ENCODE measurements at regions not wholly inside any gene's neighbourhood (a gene's known extent, or its start where the extent isn't known, plus 50 kb on each side); places are given as distances from the start of the nearest gene placed in this dataset.

- Histone ChIP-seq H3K36me3 (ENCODE audit: control insufficient read depth in 1 of 2, insufficient read depth in 2 of 2, low read length in 2 of 2) (no peaks in the 10 kb centered on the region), H4K20me1 (ENCODE audit: insufficient read depth) (no peaks in the 10 kb centered on the region), H3K27me3 (ENCODE audit: insufficient read depth, low read length) (peaks cover 8% of the 10 kb centered on the region; the same call in 1 of the 2 replicates), H3K4me3 (replicated peaks in 1 of 2; ENCODE audit: low read depth in 1 of 2, low read length in 2 of 2) (no peak overlapping the region), H3K4me2 (ENCODE audit: low read length) (no peak overlapping the region), H3K9ac (ENCODE audit: low read length) (no peak overlapping the region), H3K9me2 (ENCODE audit: insufficient read depth) (no peaks in the 10 kb centered on the region), H3K79me2 (ENCODE audit: insufficient read depth, low read length) (no peaks in the 10 kb centered on the region), H3K4me1 (ENCODE audit: control insufficient read depth in 1 of 2, insufficient read depth in 2 of 2, low read length in 2 of 2) (peaks cover 0 to 2% of the 10 kb centered on the region in 2 experiments; a peak in 1 of 4 replicates), H2AFZ (ENCODE audit: low read depth, low read length, poor library complexity, severe bottlenecking) (no peak overlapping the region), H3K9me3 (ENCODE audit: control insufficient read depth in 1 of 2, insufficient read depth in 1 of 2, low read depth in 1 of 2, low read length in 2 of 2) (no peaks in the 10 kb centered on the region), H3K27ac (ENCODE audit: low read depth, low read length) (no peak overlapping the region)
- RAD21 ChIA-PET (ENCODE audit: low non-redundant PET in 1 of 2, low total read pairs in 2 of 2, uncharacterized antibody in 2 of 2, unreplicated experiment in 2 of 2), result no interaction called here
- CTCF ChIA-PET, result interaction anchor here (1.1 to 1.4 kb wide), 2 partner anchors 65 to 215 kb away, joined by 3 to 4 read pairs; no protein-coding TSS in a partner anchor
- ATAC-seq, result peak; percentile 37; the same call in 1 of the 2 replicates
- POLR2A ChIA-PET, result no interaction called here
- no TSS peak for BruUV-seq (replicated peaks)
- no peak for TF ChIP-seq EZH2 (IDR thresholded peaks at IDR 0.05)
- TF ChIP-seq YY1 (IDR thresholded peaks at IDR 0.05; ENCODE audit: extremely low read depth, insufficient replicate concordance, low read depth, low read length), result no peak
- TF ChIP-seq, protein P1, sequence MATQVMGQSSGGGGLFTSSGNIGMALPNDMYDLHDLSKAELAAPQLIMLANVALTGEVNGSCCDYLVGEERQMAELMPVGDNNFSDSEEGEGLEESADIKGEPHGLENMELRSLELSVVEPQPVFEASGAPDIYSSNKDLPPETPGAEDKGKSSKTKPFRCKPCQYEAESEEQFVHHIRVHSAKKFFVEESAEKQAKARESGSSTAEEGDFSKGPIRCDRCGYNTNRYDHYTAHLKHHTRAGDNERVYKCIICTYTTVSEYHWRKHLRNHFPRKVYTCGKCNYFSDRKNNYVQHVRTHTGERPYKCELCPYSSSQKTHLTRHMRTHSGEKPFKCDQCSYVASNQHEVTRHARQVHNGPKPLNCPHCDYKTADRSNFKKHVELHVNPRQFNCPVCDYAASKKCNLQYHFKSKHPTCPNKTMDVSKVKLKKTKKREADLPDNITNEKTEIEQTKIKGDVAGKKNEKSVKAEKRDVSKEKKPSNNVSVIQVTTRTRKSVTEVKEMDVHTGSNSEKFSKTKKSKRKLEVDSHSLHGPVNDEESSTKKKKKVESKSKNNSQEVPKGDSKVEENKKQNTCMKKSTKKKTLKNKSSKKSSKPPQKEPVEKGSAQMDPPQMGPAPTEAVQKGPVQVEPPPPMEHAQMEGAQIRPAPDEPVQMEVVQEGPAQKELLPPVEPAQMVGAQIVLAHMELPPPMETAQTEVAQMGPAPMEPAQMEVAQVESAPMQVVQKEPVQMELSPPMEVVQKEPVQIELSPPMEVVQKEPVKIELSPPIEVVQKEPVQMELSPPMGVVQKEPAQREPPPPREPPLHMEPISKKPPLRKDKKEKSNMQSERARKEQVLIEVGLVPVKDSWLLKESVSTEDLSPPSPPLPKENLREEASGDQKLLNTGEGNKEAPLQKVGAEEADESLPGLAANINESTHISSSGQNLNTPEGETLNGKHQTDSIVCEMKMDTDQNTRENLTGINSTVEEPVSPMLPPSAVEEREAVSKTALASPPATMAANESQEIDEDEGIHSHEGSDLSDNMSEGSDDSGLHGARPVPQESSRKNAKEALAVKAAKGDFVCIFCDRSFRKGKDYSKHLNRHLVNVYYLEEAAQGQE (IDR thresholded peaks at IDR 0.05; ENCODE audit: low read depth), result no peak
- TF ChIP-seq JUND (IDR thresholded peaks at IDR 0.05), result no peak
- TF ChIP-seq CBX3 (IDR thresholded peaks at IDR 0.05; ENCODE audit: low read depth), result no peak
- TF ChIP-seq, protein P2, sequence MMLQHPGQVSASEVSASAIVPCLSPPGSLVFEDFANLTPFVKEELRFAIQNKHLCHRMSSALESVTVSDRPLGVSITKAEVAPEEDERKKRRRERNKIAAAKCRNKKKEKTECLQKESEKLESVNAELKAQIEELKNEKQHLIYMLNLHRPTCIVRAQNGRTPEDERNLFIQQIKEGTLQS (IDR thresholded peaks at IDR 0.05), result no peak
- TF ChIP-seq, protein P3, sequence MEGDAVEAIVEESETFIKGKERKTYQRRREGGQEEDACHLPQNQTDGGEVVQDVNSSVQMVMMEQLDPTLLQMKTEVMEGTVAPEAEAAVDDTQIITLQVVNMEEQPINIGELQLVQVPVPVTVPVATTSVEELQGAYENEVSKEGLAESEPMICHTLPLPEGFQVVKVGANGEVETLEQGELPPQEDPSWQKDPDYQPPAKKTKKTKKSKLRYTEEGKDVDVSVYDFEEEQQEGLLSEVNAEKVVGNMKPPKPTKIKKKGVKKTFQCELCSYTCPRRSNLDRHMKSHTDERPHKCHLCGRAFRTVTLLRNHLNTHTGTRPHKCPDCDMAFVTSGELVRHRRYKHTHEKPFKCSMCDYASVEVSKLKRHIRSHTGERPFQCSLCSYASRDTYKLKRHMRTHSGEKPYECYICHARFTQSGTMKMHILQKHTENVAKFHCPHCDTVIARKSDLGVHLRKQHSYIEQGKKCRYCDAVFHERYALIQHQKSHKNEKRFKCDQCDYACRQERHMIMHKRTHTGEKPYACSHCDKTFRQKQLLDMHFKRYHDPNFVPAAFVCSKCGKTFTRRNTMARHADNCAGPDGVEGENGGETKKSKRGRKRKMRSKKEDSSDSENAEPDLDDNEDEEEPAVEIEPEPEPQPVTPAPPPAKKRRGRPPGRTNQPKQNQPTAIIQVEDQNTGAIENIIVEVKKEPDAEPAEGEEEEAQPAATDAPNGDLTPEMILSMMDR (IDR thresholded peaks at IDR 0.05 in 2 of 3, conservative IDR thresholded peaks at IDR 0.05 in 1 of 3; ENCODE audit: borderline replicate concordance in 1 of 3, insufficient read depth in 1 of 3, low read depth in 2 of 3, low read length in 2 of 3), result peak; percentile 8 to 51 (median 49); a peak in 5 of 6 replicates
- TF ChIP-seq ELF1 (IDR thresholded peaks at IDR 0.05; ENCODE audit: borderline replicate concordance, low read depth), result no peak
- no peak for TF ChIP-seq MAX (IDR thresholded peaks at IDR 0.05)
- intact Hi-C loops (cut with micrococcal nuclease), result loop anchor here (5.0 kb wide), 1 partner anchor 65 kb away; no protein-coding TSS in a partner anchor
- no peak for DNase-seq (ENCODE audit: low read depth, low spot score)
These were observed 62.1 kb downstream of the OLIG1 start for GRCh38 chr21:33132054-33132453.
